GM19463 (cell line): ENCODE measurements at regions not wholly inside any gene's neighbourhood (a gene's known extent, or its start where the extent isn't known, plus 50 kb on each side); places are given as distances from the start of the nearest gene placed in this dataset.
"Not testable (repeated sequence)": the region's sequence is repeated elsewhere in the genome, so short reads cannot be mapped to it uniquely, and the experiment has no call there.

Experiments used
- ATAC-seq: cut with Tn5 transposase; IDR thresholded peaks from one replicate; pipeline ENCODE4 v1.9.1; 2021; ENCODE audit warnings: mild to moderate bottlenecking, moderate library complexity; ENCODE audit not compliant: unreplicated experiment

DNA sequence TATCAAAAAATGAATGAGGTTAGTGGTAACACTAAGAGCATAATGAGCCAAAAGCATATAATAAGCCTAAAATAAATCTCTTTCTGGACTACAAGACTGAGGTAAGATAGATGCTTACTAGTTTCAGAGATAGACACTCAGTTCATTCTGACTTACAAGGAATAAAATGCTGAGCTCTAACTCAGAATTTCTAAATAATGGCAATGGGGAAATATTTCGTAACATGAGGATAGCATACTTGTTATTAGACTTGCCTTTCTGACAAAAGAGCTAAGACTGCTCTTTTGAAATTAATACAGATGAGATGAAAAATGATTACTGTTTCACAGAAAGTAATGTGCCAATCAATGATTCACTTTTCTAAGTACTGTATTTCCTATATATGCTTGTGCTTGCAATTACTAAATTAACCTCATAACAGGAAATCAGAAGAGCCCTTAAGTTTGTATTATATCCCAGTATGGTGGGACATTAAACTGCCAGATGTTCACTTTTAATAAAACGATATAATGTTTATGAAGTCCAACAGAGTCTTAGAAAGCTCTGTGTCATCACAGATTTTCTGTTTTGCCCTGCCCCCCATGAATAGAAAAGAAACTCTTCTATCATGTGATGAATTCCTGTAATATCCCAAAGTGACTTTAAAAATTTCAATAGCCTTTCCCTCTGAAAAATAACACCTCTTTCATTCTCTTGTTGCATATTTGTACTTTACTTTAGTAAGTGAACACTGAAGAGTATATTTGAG is 2771.0 kb upstream of the PCDH20 start:
- ATAC-seq: no peak

DNA sequence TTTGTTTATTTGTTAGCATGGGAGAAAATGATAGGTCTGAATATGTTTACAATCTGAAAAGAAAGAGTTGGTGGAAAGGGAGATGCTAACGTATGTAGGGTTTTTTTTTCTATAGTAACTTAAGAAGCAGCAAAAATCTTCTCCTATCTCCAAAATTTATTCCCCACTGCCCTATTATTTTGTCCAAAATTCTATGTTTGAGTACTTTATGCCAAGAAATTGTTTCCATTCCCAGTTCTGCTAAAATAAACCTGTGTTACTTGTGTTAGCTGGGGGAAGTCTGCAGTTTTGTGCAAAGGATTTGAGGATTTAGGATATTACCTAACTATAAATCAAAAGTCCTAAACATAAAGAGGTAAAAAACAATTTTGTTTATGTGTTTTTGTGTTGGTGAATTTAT is 2770.4 kb upstream of the PCDH20 start:
- ATAC-seq: no peak

DNA sequence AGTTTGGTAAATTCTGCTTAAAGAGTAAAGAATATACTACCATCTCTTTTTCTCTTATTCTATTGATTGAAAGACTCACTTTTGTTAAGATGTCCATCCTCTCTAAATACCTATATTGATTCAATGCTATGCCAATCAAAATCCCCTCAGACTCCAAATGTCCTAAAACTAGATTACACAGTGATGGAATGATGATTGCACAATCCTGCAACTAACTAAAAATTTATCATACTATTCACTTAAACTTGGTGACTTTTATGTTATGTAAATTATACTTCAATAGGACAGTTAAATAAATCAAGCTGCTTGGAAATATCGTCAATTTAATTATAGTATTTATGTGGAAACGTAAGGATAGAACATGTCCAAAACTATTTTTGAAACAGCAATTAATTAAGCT is 2765.1 kb upstream of the PCDH20 start:
- ATAC-seq: no peak

GRCh38 chr13:64165826-64166225 is 2750.2 kb upstream of the PCDH20 start:
- ATAC-seq: no peak

DNA sequence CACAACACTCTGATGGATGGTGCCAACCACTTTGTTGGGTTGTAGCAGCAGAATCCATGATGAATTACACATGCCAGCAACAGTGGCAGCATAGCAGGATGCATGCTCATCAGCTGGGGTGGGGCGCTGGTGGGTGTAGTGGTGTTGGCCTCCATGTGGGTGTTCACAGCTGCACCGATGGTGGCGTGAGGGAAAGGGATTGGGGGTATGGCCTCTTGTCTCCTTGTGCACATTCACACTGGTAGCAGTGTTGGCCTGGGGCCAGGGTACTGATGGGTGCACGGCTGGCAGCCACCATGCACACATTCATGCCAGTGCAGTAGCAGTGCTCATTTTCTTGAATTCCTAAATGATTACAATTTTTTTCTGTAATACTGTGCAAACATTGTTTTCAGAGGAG is 2748.8 kb upstream of the PCDH20 start:
- ATAC-seq: no peak

GRCh38 chr13:64160479-64160878 is 2744.8 kb upstream of the PCDH20 start:
- no peak for ATAC-seq

DNA sequence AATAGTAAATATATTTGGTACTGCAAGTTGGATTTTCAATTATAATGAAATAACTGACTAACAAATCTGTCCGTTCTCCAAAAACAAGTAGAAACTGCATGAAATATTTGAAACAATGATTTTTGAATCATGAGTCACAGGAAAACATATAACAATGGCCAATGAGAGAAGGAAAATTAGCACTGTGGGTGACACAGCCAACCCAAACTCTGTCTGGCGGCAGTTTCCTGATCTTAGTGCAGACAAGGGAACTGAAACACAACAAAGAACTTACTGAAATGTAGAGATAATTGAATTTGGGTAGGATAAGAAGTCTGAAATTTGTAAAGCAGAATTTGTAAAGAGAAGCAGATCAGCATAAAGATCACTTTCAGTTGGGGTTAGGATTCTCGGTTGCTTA is 2743.3 kb upstream of the PCDH20 start:
- ATAC-seq: no peak

DNA sequence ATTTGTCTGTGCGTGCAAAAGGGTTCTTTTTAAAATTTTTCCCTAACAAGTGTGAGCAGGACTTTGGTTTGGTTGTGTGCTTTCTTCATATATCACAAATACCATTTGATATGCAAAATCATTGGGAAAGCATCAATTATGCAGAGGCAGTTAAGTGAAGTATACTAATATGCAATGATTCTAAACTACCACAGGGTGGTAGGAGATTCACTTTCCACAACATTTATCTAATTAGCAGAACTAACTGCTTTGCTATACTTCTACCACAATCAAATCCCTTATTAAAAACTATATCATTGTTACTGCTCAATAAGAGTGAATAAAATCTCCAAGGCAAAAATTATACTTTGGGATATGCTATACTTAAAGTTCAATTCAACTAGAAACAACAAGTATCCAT is 2738.9 kb upstream of the PCDH20 start:
- no peak for ATAC-seq

- ATAC-seq: no peak
Observed at GRCh38 chr13:64130600-64130999, 2715.0 kb upstream of the PCDH20 start.

DNA sequence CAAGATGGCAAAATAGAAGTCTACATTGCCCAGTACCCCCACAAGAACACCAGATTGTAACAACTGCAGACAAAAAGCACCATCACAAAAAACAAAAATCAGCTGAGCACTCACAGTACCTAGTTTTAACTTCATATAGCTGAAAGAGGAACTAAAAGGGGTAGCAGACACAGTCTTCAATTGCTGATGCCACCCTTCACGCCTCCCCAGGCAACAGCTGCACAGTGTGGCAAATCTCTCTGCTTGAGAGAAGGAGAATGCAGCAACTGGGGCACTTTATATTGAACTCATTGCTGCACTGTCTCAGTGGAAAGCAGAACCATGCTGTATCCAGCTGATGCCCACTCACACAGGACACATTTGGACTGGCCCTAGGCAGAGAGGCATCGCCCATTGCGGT is 2714.5 kb upstream of the PCDH20 start:
- no peak for ATAC-seq

DNA sequence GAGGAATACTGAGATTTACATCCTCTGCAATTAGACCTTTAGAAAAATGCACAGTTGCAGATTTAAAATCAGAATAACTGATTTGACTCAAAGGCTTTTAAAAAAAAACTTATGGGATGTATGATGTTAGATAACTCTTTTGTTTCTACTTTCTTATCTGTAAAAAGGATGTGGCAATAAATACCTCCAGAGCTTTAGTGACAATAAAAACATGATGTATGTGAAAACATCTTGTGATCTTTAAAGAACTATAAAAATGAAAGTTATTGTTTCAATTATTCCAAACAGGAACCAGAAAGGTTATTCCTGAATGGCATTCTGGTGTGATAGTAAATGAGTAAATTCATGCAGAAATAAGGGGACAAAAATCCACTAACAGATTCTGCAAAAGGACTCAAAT is 2712.2 kb upstream of the PCDH20 start:
- ATAC-seq: no peak

GRCh38 chr13:64127192-64127591 is 2711.5 kb upstream of the PCDH20 start:
- ATAC-seq: no peak

GRCh38 chr13:64121023-64121709 is 2705.5 kb upstream of the PCDH20 start:
- not testable (repeated sequence) for ATAC-seq

GRCh38 chr13:64099994-64100393 is 2684.3 kb upstream of the PCDH20 start:
- ATAC-seq: no peak

- no peak for ATAC-seq
Observed at GRCh38 chr13:64090311-64090710, 2674.7 kb upstream of the PCDH20 start.

DNA sequence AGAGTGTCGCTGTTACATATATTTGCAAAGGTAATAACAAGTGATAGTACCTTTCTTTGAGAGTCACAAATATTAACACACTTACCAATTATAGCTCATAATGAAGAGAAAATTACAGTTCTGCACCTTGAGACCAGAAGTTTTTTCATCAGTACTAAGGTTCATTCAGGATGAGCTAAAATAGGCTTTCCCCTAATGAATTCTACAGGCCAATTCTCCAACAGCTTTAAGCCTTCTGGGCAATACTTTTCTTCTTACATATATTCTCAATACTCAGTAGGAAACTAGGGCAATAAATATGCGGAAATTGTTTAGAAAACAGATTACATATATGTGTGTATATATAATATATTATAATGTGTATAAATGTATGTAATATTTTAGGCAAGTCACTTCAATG is 2672.8 kb upstream of the PCDH20 start:
- no peak for ATAC-seq

DNA sequence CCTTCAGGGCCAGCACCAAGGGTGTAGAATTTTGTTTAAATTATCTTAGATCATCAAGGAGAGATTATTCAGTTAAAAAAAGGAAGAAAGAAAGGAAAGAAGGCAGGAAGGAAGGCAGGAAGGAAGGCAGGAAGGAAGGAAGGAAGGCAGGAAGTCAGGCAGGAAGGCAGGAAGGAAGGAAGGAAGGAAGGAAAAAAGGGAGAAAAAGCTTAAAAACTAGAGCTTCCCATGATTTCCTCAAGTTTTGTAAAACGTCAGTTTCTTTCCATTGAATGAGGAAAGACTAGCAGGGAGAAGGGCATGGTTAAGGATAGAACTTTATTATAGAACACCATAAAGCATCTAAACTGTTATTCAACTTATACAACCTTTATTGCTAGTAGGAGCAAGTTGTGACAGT is 2672.0 kb upstream of the PCDH20 start:
- ATAC-seq: no peak

DNA sequence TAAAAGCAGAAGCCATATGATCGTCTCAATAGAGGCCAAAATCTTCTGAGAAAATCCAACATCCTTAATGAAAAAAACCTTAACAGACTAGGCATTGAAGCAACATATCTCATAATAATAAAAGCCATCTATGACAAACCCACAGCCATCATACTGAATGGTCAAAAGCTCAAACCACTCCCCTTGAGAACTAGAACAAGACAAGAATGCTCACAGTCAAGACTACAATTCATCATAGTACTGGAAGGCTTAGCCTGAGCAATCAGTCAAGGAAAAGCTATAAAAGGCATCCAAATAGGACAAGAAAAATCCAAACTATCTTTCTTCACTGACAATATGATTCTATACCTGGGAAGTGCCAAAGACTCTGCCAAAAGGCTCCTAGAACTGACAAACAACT is 2668.2 kb upstream of the PCDH20 start:
- ATAC-seq: no peak

DNA sequence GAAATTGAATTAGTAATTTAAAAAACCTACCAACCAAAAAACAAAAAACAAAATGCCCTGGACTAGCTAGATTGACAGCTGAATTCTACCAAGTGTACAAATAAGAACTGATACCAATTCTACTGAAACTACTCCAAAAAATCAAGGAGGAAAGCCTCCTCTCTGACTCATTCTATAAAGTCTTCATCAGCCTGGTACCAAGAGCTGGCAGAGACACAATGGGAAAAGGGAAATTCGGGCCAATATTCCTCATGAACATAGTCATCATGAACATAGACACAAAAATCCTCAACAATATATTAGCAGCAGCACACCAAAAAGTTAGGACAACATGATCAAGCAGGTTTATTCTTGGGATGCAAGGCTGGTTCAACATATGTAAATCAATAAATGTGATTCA is 2667.7 kb upstream of the PCDH20 start:
- ATAC-seq: no peak

- no peak for ATAC-seq
Observed at GRCh38 chr13:64078480-64078936, 2662.9 kb upstream of the PCDH20 start.

DNA sequence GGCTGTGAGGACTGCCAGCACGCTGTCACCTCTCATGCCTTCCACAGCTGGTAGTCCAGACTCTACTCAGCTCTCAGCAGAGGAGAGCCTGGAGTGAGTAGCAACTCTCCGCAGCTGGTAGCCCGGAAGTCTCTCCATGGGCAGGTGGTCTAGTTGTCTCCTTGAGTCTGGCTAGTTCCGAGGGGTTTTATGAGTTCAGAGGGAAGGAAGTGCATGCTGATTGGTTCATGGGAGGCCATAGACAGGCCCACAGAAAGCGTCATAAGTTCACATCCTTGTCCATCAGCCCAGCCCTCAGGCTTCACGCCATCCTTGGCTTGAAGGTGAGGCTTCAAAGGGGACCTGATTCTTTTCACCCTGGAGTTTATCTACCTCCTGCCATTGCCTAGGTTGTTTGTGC is 2662.4 kb upstream of the PCDH20 start:
- no peak for ATAC-seq

DNA sequence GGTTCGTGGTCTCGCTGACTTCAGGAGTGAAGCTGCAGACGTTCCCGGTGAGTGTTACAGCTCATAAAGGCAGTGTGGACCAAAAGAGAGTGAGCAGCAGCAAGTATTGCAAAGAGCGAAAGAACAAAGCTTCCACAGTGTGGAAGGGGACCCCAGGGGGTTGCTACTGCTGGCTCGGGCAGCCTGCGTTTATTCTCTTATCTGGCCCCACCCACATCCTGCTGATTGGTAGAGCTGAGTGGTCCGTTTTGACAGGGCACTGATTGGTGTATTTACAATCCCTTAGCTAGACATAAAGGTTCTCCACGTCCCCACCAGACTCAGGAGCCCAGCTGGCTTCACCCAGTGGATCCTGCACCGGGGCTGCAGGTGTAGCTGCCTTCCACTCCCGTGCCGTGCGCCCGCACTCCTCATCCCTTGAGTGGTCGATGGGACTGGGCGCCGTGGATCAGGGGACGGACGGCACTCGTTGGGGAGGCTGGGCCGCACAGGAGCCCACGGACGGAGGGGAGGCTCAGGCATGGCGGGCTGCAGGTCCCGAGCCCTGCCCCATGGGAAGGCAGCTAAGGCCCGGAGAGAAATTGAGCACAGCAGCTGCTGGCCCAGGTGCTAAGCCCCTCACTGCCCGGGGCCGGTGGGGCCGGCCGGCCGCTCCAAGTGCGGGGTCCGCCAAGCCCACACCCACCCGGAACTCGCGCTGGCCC is 2661.6 kb upstream of the PCDH20 start:
- ATAC-seq: not testable (repeated sequence)
